ENCODE measurements at regions not wholly inside any gene's neighbourhood (a gene's known extent, or its start where the extent isn't known, plus 50 kb on each side); places are given as distances from the start of the nearest gene placed in this dataset.
"Not testable (repeated sequence)": the region's sequence is repeated elsewhere in the genome, so short reads cannot be mapped to it uniquely, and the experiment has no call there.

- TF ChIP-seq CTCF (IDR thresholded peaks at IDR 0.05; ENCODE audit: borderline replicate concordance, control extremely low read depth, extremely low read depth, insufficient read depth, missing control alignments) = no peak
- in situ Hi-C loops (cut with MboI; ENCODE audit: low sequenced_read_pairs, unreplicated experiment) = no loop called here
- no peak for DNase-seq (ENCODE audit: low spot score)
These were observed 173.9 kb upstream of the PPP1R26 start for GRCh38 chr9:135305546-135306180.

GRCh38 chr9:135306699-135307098, 172.9 kb upstream of the PPP1R26 start:
- no peak for DNase-seq (ENCODE audit: low spot score)
- in situ Hi-C loops (cut with MboI; ENCODE audit: low sequenced_read_pairs, unreplicated experiment) = no loop called here
- no peak for TF ChIP-seq CTCF (IDR thresholded peaks at IDR 0.05; ENCODE audit: borderline replicate concordance, control extremely low read depth, extremely low read depth, insufficient read depth, missing control alignments)

- TF ChIP-seq CTCF (IDR thresholded peaks at IDR 0.05; ENCODE audit: borderline replicate concordance, control extremely low read depth, extremely low read depth, insufficient read depth, missing control alignments) = no peak
- no peak for DNase-seq (ENCODE audit: low spot score)
- in situ Hi-C loops (cut with MboI; ENCODE audit: low sequenced_read_pairs, unreplicated experiment) = no loop called here
These were observed 172.3 kb upstream of the PPP1R26 start for GRCh38 chr9:135307300-135307699.

GRCh38 chr9:135307919-135308318, 171.7 kb upstream of the PPP1R26 start:
- DNase-seq (ENCODE audit: low spot score); in situ Hi-C loops (cut with MboI; ENCODE audit: low sequenced_read_pairs, unreplicated experiment): not testable (repeated sequence)

GRCh38 chr9:135308821-135309762, 170.5 kb upstream of the PPP1R26 start:
- DNase-seq (ENCODE audit: low spot score) = no peak
- in situ Hi-C loops (cut with MboI; ENCODE audit: low sequenced_read_pairs, unreplicated experiment) = no loop called here
- no peak for TF ChIP-seq CTCF (IDR thresholded peaks at IDR 0.05; ENCODE audit: borderline replicate concordance, control extremely low read depth, extremely low read depth, insufficient read depth, missing control alignments)

- DNase-seq (ENCODE audit: low spot score) = no peak
- TF ChIP-seq CTCF (IDR thresholded peaks at IDR 0.05; ENCODE audit: borderline replicate concordance, control extremely low read depth, extremely low read depth, insufficient read depth, missing control alignments) = no peak
- in situ Hi-C loops (cut with MboI; ENCODE audit: low sequenced_read_pairs, unreplicated experiment) = no loop called here
These were observed 169.8 kb upstream of the PPP1R26 start for GRCh38 chr9:135309763-135310125.

GRCh38 chr9:135310134-135310533, 169.4 kb upstream of the PPP1R26 start:
- TF ChIP-seq CTCF (IDR thresholded peaks at IDR 0.05; ENCODE audit: borderline replicate concordance, control extremely low read depth, extremely low read depth, insufficient read depth, missing control alignments) = no peak
- no peak for DNase-seq (ENCODE audit: low spot score)

More at GRCh38 chr9:135310134-135310533, 169.4 kb upstream of the PPP1R26 start:
- in situ Hi-C loops (cut with MboI; ENCODE audit: low sequenced_read_pairs, unreplicated experiment) = no loop called here

Measured in GM13976 (cell line).